ENCODE measurements at regions not wholly inside any gene's neighbourhood (a gene's known extent, or its start where the extent isn't known, plus 50 kb on each side); places are given as distances from the start of the nearest gene placed in this dataset.

- dilution Hi-C loops (cut with MboI; ENCODE audit: extremely low pct_ligation_motif_present, low sequenced_read_pairs), result no loop called here
- no peak for TF ChIP-seq EZH2 (IDR thresholded peaks at IDR 0.05; ENCODE audit: borderline replicate concordance, low read depth, low read length, severe bottlenecking)
- no peak for TF ChIP-seq GATA2 (IDR thresholded peaks at IDR 0.05; ENCODE audit: insufficient read depth, insufficient read length, low read depth, low read length)
- peak; percentile 53 for TF ChIP-seq JUN (IDR thresholded peaks at IDR 0.05; ENCODE audit: borderline replicate concordance, insufficient read depth, insufficient read length, low read depth)
- no peak for TF ChIP-seq MYC (IDR thresholded peaks at IDR 0.05; ENCODE audit: low read depth, low read length)
- TF ChIP-seq POLR2AphosphoS5 (IDR thresholded peaks at IDR 0.05; ENCODE audit: insufficient read depth, low read depth, low read length), result no peak
- TF ChIP-seq MAX (IDR thresholded peaks at IDR 0.05; ENCODE audit: insufficient read depth, insufficient read length), result no peak
- TF ChIP-seq CTCF (IDR thresholded peaks at IDR 0.05; ENCODE audit: extremely low read depth in 1 of 2, insufficient read depth in 1 of 2, low read depth in 1 of 2, low read length in 2 of 2), result no peak
- TF ChIP-seq FOS (IDR thresholded peaks at IDR 0.05; ENCODE audit: borderline replicate concordance, insufficient read depth, low read length), result no peak
- no peak for TF ChIP-seq POLR2A (IDR thresholded peaks at IDR 0.05; ENCODE audit: low read depth, low read length)
- H2AFZ ChIP-seq (ENCODE audit: low read depth, low read length), result no peak overlapping the region
- intact Hi-C loops (cut with micrococcal nuclease), result no loop called here
- peaks cover 0 to 4% of the 10 kb centered on the region in 2 experiments for H3K27me3 ChIP-seq (ENCODE audit: control insufficient read depth in 2 of 2, insufficient read depth in 2 of 2, low read length in 2 of 2)
- ChIA-PET CTCF (no interaction called here), POLR2A (no interaction called here)
- no peaks in the 10 kb centered on the region for H3K9me3 ChIP-seq (replicated peaks; ENCODE audit: control insufficient read depth, insufficient read depth, low read length)
- no peaks in the 10 kb centered on the region for H3K9me1 ChIP-seq (replicated peaks; ENCODE audit: control insufficient read depth, extremely low read depth, insufficient read depth, low read length)
- no peak overlapping the region for H3K9ac ChIP-seq (replicated peaks; ENCODE audit: extremely low read depth, insufficient read depth, low read length)
- H4K20me1 ChIP-seq (replicated peaks; ENCODE audit: control insufficient read depth, extremely low read depth, insufficient read depth, low read length), result no peaks in the 10 kb centered on the region
- no peaks in the 10 kb centered on the region for H3K36me3 ChIP-seq (ENCODE audit: control insufficient read depth in 2 of 2, extremely low read depth in 1 of 2, insufficient read depth in 2 of 2, low read length in 2 of 2)
- peak; percentile 59 for DNase-seq (ENCODE audit: low read depth, low spot score)
- no peak overlapping the region for H3K4me3 ChIP-seq (replicated peaks in 1 of 3; ENCODE audit: insufficient read depth in 1 of 3, low read depth in 1 of 3, low read length in 3 of 3)
- no peak overlapping the region for H3K27ac ChIP-seq (ENCODE audit: insufficient read depth, low read depth, low read length)
- no TSS peak for BruUV-seq (replicated peaks)
- H3K4me2 ChIP-seq (ENCODE audit: insufficient read depth, low read length), result no peak overlapping the region
- peaks cover 8% of the 10 kb centered on the region for H3K4me1 ChIP-seq (ENCODE audit: control insufficient read depth, extremely low read depth, insufficient read depth, low read length)
- no peaks in the 10 kb centered on the region for H3K79me2 ChIP-seq (ENCODE audit: control insufficient read depth, insufficient read depth, low read length)
- peak; percentile 55 for FAIRE-seq
Measured at GRCh38 chr22:35191412-35191811, 65.9 kb upstream of the HMGXB4 start.
